Stimulated activated CD4-positive, alpha-beta T cell treated with anti-CD3 and anti-CD28 coated beads, Interleukin-12 subunit alpha, Interleukin-12 subunit beta, amount 100 ng/mL, for 48 hours (primary cell): ENCODE measurements at regions not wholly inside any gene's neighbourhood (a gene's known extent, or its start where the extent isn't known, plus 50 kb on each side); places are given as distances from the start of the nearest gene placed in this dataset.
"Not testable (repeated sequence)": the region's sequence is repeated elsewhere in the genome, so short reads cannot be mapped to it uniquely, and the experiment has no call there.

Source experiments
- DNase-seq, 3 donors: peaks; one replicate each; pipeline ENCODE4 v3.0.0-alpha.2; 2020; ENCODE audit warnings: low read depth in 2 of 3, low spot score in 1 of 3

DNA sequence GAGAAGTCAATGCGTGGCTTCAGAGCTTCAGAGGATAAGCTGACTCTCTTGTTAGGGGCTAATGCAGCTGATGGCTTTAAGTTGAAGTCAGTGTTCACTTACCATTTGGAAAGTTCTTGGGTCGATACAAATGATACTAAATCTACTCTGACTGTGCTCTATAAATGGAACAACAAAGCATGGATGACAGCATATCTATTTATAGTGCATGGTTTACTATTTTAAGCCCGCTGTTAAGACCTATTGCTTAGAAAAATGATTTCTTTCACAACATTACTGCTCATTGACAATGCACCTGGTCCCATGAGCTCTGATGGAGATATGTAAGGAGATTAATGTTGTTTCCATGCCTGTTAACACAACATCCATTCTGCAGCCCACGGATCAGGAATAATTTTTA is 435.7 kb downstream of the MAT2B start:
- DNase-seq: no peak

DNA sequence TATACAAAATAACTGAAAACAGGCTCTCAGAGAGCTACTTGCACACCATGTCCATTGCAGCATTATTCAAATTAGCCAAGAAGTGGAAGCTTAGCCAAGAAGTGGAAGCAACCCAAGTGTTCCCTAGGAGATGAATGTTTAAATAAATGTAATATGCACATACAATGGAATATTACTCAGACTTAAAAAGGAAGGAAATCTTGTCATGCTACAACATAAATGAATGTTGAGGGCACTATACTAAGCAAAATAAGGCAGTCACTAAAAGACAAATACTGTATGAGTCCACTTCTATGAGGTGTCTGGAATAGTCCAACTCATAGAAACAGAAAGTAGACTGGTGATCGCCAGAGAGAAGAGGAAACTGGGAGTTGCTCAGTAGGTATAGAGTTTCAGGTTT is 438.1 kb downstream of the MAT2B start:
- DNase-seq: no peak

DNA sequence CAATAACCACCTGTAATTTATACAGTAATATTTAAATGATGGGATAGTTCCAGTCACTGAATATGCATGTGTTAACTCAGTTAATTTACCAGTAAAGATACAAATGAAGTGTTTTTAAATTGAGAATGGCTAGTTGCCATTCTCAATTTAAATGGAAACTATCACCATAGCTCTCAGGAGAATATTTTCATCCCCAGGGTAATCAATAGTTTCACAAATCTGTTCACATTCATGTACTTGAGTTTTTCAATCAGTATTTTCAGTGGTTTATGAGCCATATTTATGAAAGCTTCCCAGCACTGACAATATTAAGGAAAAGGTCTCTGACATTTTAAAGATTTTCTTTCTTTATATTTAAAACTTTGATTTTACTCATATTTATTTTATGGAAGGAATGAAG is 439.3 kb downstream of the MAT2B start:
- DNase-seq: no peak

DNA sequence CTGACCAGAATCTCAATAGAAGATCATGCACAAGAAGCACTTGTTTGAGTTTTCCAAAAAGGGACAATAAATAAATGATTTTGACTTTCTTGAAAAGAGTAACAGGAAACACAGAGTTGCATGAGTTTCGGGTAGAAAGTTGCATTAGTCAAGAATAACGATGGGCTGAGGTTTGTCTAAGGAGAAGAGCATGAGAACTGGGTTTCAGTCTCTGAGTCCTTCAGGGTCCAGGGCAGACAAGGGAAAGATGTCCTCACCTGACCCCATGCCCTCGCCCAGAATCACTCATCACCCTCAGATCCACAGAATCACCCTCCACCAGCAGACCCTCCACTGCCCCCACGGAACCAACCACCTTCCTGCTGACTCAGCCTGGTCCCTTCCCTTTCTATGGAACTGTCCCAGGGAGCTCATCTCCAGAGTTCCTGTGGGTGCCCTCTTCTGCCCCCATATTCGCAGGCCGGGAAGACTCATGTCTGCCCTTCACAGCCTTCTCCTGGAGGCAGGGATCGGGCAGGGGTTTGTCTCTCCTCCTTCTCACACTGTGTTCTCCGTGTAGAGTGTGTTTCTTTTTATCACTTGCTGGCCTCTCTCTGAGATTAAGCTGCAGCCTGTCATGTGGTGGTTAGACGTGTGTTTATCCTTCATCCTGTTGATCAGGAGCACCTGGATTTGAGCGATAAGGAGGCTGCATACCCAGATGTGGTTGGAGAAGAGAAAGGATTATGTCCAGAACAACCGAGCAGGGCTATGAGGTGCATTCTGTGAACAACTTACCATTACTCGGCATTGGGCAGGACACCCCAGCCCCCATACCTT is 442.6 kb downstream of the MAT2B start:
- DNase-seq: no peak

DNA sequence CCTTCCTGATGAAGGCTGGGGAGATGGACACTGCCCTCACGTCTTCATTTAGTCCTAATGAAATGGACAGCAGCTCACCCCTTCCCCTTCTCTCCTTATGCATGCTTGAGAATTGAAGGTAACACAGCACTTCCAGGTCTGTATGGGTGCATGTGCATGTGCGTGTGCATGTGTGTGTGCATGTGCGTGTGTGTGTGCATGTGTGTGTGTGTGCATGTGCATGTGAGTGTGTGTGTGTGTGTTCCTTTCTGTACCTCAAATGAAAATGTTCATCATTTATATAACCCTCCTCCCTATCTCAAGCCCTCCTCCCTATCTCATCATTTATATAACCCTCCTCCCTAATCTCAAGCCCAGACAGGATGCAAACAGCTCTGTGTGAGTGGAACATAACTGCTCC is 444.8 kb downstream of the MAT2B start:
- DNase-seq: no peak

DNA sequence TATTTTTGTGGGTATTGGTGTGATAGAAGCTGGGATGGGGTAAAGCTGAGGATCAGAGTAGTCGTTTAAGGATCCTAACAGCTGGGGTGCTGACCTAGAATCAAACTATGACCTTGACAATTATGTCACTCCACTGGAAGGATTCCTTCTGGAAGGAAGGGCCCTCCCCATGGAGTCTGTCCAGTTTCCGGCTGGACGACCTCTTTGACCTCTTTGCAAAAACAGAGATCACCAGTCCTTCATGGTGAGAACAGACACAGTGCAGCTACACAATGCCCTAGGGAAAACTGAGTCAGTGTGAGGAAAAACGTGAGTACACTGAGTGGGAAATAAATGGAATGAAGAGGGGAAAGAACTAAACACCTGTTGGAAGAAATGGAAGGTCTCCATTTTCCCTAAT is 445.6 kb downstream of the MAT2B start:
- DNase-seq: no peak

DNA sequence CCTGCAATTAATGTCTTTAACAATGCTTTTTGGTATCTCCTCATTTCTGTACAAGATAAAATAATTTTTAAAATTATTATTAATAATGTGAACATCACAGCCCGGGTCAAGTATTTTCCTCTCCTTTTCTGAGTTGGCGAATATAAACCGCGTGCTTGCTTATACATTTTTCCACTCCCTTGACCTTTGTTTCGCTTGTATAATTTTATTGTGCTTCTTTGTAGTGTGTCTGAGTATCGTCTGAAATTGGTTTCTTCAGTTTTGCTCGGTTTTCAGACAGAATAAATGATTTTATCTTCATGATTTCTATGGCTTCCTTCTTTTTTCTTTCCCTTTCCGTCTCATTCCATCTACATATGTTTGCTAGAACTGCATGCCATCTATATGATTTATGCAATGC is 448.5 kb downstream of the MAT2B start:
- no peak for DNase-seq

DNA sequence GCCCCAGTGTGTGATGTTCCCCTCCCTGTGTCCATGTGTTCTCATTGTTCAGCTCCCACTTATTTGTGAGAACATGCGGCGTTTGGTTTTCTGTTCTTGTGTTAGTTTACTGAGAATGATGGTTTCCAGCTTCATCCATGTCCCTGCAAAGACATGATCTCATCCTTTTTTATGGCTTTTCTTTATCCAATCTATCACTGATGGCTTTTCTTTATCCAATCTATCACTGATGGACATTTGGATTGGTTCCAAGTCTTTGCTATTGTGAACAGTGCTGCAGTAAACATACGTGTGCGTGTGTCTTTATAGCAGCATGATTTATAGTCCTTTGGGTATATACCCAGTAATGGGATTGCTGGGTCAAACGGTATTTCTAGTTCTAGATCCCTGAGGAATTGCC is 455.8 kb downstream of the MAT2B start:
- DNase-seq: not testable (repeated sequence)

DNA sequence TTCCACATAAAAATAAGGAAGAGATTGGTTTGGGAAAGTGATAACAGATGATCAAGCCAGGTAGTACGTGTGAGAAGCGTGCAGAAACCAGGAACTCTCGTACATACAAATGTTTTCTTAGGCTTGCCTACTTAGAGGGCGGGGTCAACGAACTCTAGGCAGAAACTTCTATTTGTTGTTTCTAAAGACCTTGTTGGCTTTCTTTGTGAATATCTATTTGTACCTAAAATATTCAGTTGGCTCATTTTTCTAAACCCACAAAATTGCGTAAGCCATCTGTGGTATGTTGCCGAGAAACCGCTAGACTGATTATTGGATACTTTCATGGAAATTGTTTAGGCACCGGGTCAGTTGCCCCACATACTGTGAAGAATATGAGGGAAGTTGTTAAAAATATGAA is 458.5 kb downstream of the MAT2B start:
- no peak for DNase-seq

DNA sequence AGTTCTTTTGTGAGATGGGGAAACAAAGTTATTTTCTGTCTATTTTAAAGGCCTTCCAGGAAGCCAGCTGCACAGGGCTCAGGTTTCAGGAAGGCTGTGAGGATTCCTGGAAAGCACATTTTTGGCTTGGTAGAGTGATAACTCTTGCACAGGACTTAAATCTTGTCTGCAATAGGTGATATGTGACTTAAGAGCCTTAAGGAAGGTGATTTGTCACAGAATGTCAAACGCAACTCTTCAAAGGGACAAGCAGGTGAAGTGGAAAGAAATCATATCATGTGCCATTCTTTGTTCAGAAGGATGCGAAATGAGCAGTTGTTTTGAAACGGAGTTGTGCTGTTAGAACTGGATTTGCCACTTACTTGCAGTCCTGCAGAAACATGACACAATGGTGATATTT is 459.3 kb downstream of the MAT2B start:
- no peak for DNase-seq

DNA sequence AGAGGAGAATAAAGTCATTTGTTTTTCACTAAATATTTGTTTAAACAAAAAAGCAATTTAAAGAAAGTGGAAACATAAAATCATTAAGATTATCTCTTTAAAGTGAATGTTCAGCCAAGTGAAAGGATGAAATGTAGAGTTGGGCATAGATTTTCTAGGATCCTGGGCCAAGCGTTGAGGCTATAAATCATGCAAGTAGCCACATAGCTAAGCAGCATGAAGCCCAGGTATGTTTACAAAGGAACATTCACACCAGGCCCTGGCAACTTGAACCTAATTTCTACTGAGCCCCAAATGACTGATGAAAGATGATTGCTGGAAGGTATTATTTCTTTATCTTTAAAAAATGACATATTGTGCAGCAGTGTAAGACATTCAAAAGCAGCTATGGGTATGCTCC is 461.8 kb downstream of the MAT2B start:
- DNase-seq: no peak

DNA sequence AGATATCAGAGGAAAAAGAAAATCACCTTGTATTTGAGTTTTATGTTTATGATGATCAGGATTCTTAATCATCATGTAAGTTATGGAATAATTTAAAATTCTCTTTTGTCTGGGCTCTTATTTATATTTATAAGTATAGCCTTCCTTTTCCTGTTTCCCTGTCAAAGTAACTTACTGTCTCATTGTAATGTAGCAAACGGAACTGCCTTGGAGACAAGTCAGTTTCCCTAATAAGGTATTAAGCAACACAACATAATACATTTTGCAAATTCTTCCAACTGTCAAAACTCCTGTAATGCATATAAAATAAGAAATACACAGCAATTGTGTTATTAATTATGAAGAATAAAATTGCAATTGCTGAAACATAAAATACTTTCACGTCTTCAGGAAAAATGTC is 463.2 kb downstream of the MAT2B start:
- no peak for DNase-seq

DNA sequence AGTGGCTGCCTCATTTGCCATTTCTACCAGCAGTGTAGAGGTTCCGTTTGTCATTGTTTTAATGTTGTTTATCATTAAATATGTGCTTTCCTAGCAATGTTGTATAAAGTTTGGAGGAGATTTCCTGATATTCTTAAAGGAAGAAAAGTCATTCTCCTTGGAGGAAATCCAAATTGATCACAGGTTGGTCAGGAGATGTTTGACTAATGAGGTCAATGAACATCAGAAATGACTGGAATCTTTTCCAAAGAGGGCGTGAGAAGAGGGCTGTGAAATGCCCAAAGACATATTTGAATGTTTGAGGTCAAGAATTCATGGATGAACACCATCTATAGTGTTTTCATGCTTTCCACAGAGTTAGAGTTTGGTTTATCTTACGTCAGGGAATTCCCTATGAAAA is 471.3 kb downstream of the MAT2B start:
- no peak for DNase-seq

DNA sequence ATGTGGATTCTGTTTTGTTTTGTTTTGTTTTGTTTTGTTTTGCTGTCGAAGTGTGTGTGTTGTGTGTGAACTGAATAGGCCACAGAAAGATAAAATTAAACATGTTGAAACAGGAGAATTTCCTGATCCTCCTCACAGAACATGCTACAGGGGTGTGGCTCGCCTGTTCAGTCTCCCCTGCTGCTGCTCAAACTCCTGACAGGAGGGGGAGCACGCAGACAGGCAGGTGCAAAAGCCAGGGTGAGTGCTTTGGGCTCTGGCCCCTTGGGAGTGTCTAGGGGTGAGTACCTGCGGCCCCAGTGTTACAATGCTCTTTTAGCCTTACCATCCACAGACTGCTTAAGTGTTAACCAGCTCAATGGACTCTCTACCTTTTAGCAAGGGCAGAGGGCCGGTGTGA is 473.5 kb downstream of the MAT2B start:
- DNase-seq: no peak

DNA sequence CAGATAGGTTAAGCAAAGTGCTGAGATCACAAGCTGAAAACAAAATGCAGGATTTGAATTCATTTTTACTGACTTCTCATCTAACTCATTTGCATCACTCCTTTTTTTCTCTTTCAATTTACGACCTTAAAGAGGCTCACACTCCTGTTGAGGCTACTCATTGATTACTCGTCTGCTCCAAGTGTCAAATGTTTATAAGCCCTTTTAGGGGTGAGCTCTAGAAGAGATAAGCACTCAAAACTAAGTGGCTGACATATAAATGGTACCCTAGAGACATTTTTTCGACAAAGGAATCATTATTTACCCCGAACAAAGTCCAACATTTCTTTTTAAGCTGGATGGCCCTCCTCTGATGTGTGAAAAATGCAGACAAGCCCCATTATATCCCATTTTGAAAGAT is 483.1 kb downstream of the MAT2B start:
- DNase-seq: no peak

DNA sequence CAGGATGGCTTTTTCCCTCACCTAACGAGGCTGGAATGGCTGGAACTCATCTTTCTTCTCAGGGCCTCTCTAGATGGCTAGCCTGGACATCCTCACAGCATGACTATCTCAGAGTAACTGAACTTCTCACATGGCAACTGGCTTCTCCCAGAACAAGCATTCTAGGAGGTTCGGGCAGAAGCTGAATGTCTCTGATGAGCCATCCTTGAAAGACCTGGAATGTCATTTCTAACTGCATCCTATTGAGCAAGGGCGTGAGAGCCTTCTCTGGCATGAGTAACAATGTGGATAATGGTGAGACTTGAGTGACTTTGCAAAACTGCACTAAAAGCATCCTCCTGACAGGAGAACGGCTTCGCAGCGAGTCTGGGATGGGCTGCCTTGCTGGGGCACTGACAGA is 487.7 kb downstream of the MAT2B start:
- no peak for DNase-seq

DNA sequence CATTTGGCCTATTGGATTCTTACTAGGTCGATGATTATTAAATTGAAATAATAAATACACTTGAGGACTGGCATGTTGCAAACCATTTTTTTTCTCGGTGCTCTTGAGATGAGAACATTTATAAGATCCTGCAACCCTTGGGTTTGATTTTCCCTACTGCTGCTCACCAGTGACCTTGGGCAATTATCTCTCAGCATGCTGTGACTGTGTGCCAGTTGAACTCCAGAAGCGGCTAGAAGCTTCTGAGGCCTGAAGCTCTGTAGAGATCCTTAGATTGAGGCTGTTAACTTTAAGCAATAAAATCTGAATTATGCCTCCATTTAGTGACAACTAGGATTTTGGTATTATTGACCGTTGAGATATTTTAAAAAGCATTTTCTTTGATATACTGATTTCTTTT is 489.8 kb downstream of the MAT2B start:
- no peak for DNase-seq

DNA sequence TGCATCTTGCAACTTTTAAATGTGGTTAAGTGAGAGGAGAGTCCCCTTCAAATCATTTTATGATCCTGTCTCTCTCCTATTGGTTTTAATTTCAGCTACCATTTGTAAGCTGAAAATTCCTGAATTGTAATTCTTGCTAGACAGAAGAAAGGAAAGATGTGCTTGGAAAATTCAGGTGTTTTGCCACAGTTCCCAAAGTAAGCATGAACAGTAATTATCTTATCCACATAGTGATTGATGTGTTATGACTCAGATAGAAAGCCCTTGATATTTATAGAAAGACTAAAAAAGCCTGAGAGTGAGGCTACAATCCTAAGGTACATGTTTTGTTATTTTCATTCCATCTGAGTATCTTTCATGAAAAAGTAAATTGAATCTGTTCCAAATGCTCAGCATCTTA is 492.5 kb downstream of the MAT2B start:
- DNase-seq: no peak

DNA sequence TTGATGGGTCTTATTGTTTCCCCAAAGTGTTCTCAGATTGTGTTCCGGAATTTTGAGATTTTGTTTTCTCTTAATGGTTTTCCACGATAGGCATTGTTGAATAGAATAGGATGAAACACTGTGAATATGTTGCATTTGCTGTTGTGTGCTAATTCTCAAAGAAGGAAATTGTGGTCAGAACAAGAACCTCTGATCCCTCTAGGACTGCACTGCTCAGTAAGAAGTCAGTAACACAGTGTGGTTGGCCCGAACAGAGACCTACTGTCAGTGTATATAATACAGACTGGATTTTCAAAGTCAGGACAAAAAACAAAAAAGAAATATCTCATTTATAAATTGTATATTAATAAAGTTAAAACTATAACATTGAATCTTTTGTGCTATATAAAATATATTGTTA is 494.8 kb downstream of the MAT2B start:
- no peak for DNase-seq

DNA sequence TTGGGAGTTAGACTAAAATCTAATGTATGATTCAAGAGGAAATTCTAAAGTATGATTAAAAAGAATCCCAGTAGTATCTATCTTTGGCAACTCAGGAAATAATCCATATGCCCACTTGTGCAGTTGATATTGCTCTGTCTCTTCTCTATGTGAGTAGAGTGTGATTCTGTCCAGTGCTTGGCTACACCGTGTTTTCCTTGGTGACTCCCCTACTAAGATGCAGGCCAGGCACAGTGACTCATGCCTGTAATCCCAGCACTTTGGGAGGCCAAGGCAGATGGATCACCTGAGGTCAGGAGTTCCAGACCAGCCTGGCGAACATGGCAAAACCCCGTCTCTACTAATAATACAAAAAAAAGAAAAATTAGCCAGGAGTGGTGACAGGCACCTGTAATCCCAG is 495.4 kb downstream of the MAT2B start:
- DNase-seq: no peak

DNA sequence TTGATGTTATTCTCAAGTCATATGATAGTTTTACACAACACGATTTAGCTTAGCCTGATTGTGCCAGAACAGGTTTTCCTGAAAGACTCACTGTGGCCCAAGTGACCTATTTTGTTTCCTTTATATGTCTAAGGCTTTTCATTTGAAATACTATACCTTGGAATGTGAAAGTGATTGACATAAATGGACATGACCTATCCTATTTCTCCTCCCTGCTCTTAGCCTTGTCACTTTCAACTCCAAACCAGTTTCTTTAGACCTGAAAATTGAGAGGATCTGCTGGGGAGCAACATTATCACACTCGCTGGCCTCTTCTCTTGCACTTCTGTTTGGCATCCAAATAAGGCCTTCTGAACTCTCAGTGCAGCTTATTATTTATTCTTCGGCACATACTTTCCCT is 496.8 kb downstream of the MAT2B start:
- DNase-seq: no peak

DNA sequence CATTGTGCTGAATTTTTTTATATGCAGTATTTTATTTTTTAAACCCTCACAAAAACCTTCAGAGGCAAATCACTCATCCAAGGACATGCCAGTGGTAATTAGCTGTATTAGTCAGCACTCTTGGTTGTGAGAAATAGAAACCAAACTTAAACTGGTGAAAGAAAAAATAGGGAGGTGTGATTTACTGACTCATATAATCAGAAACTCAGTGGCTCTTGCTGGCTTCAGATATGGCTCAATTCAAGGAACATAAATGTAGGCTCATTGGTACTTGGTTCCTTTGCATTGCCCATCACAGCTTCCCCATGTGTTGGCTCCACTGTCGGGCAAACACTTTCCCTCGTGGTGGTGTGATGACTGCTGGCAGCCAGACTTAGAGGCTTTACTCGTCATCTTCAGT is 497.2 kb downstream of the MAT2B start:
- no peak for DNase-seq

DNA sequence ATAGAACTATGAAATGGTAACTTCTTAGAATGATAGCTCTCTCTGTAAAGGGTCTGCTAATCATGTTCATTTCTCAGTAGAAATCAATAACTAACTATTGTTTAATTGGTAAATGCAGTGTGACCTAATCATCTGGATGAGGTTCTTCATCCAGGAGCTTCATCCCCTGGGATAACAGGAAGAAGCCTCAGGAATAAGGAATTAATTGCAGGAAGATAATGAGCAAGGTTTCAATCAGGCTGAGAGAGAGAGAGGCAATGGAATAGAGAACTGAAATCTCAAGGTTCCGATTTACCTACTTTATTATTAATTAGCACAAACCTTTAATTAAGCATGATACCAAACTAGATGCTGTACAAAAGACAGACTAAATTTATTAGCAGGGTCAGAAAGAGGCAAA is 499.7 kb downstream of the MAT2B start:
- DNase-seq: no peak

DNA sequence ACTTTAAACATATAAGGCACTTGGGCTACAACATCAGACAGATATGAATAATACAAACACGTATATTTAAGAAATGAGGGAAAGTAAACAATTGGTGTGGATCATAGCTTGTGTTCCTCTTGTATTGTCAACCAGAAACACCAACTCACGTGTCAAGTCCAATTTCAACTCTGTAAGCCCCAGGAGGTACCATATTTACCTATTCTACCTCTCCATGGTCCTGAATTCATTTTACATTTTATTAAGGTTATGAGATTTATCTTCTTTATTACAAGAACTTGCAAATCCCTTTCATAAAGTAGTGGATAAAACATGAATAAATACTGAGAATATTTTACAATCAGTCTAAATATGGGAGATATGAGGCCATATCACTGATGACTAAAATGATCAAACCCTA is 501.6 kb downstream of the MAT2B start:
- no peak for DNase-seq
